ENCODE measurements at regions not wholly inside any gene's neighbourhood (a gene's known extent, or its start where the extent isn't known, plus 50 kb on each side); places are given as distances from the start of the nearest gene placed in this dataset.

- H3K4me1 ChIP-seq (ENCODE audit: insufficient read depth, low read length), result peaks cover 9% of the 10 kb centered on the region
- peaks cover 32% of the 10 kb centered on the region for H3K4me1 Mint-ChIP-seq (ENCODE audit: low read depth)
- H3K4me3 ChIP-seq (ENCODE audit: low read length), result no peak overlapping the region
- DNase-seq (peak; percentile 17 to 76 (median 38)), ATAC-seq (ENCODE audit: poor library complexity) (peak; percentile 61)
- no peak overlapping the region for H3K4me3 Mint-ChIP-seq
- no peaks in the 10 kb centered on the region for H3K9me3 ChIP-seq (ENCODE audit: control insufficient read depth in 1 of 2, insufficient read depth in 1 of 2, low read length in 2 of 2)
- no peaks in the 10 kb centered on the region for H3K27me3 ChIP-seq (ENCODE audit: control insufficient read depth in 1 of 2, insufficient read depth in 2 of 2, low read length in 2 of 2)
- no peaks in the 10 kb centered on the region for H3K9me3 Mint-ChIP-seq
- CTCF ChIA-PET, result interaction anchor here (0.6 to 1.9 kb wide), 9 partner anchors 9 to 924 kb away, joined by 3 to 11 read pairs (median 4); partner anchors contain the start of genes H2AZ1 and TRMT10A
- no peaks in the 10 kb centered on the region for H3K36me3 Mint-ChIP-seq (ENCODE audit: low read depth)
- TF ChIP-seq CTCF (IDR thresholded peaks at IDR 0.05), result peak; percentile 76
- H3K27me3 Mint-ChIP-seq, result no peaks in the 10 kb centered on the region
- intact Hi-C loops (cut with DNase I, micrococcal nuclease), result loop anchor here in 1 of 2 experiments (10.0 kb wide), 3 partner anchors 141 to 531 kb away; partner anchors contain the start of genes H2AZ1, LAMTOR3 and TRMT10A
- H3K27ac ChIP-seq (ENCODE audit: low read depth in 1 of 2, low read length in 2 of 2), result no peak overlapping the region
- H3K36me3 ChIP-seq (ENCODE audit: insufficient read depth, low read length), result no peaks in the 10 kb centered on the region
- H3K27ac Mint-ChIP-seq, result peak overlapping the region; percentile 92
- POLR2A ChIA-PET, result no interaction called here
Measured at GRCh38 chr4:100095729-100096595, 94.3 kb downstream of the DDIT4L start.

- no peaks in the 10 kb centered on the region for H3K9me3 ChIP-seq (ENCODE audit: control insufficient read depth in 1 of 2, insufficient read depth in 1 of 2, low read length in 2 of 2)
- Mint-ChIP-seq H3K36me3 (ENCODE audit: low read depth) (no peaks in the 10 kb centered on the region), H3K9me3 (no peaks in the 10 kb centered on the region), H3K27ac (peak overlapping the region; percentile 92), H3K27me3 (no peaks in the 10 kb centered on the region), H3K4me3 (no peak overlapping the region), H3K4me1 (ENCODE audit: low read depth) (peaks cover 30% of the 10 kb centered on the region)
- intact Hi-C loops (cut with DNase I, micrococcal nuclease), result loop anchor here (2.0 to 10.0 kb wide), 5 partner anchors 138 to 1639 kb away; partner anchors contain the start of genes H2AZ1 (in 1 of the 2), LAMTOR3 (in 1 of the 2) and TRMT10A (in 1 of the 2)
- DNase-seq, result peak; percentile 70 to 96 (median 81)
- no peaks in the 10 kb centered on the region for H3K27me3 ChIP-seq (ENCODE audit: control insufficient read depth in 1 of 2, insufficient read depth in 2 of 2, low read length in 2 of 2)
- H3K4me3 ChIP-seq (ENCODE audit: low read length), result no peak overlapping the region
- H3K27ac ChIP-seq (ENCODE audit: low read depth in 1 of 2, low read length in 2 of 2), result no peak overlapping the region
- H3K4me1 ChIP-seq (ENCODE audit: insufficient read depth, low read length), result peaks cover 7% of the 10 kb centered on the region
- no peaks in the 10 kb centered on the region for H3K36me3 ChIP-seq (ENCODE audit: insufficient read depth, low read length)
- CTCF ChIA-PET, result interaction anchor here (0.6 to 1.8 kb wide), 14 partner anchors 9 to 1235 kb away, joined by 3 to 7 read pairs (median 4); no protein-coding TSS in a partner anchor
- ATAC-seq (ENCODE audit: poor library complexity), result peak; percentile 99
- POLR2A ChIA-PET, result interaction anchor here (0.6 to 1.9 kb wide), 9 partner anchors 10 to 1638 kb away, joined by 3 to 11 read pairs (median 7); partner anchors contain the start of genes DNAJB14, H2AZ1 and TRMT10A
- TF ChIP-seq CTCF (IDR thresholded peaks at IDR 0.05), result peak; percentile 78
Measured at GRCh38 chr4:100093091-100093866, 97.0 kb downstream of the DDIT4L start.

- ChIA-PET POLR2A (no interaction called here), CTCF (interaction anchor here (0.5 kb wide), 1 partner anchor 1067 kb away, joined by 3 read pairs; no protein-coding TSS in a partner anchor)
- Mint-ChIP-seq H3K9me3 (no peaks in the 10 kb centered on the region), H3K27ac (no peak overlapping the region), H3K27me3 (no peaks in the 10 kb centered on the region), H3K4me3 (no peak overlapping the region), H3K4me1 (ENCODE audit: low read depth) (no peaks in the 10 kb centered on the region), H3K36me3 (ENCODE audit: low read depth) (no peaks in the 10 kb centered on the region)
- no peak for DNase-seq
- H3K4me1 ChIP-seq (ENCODE audit: insufficient read depth, low read length), result no peaks in the 10 kb centered on the region
- intact Hi-C loops (cut with DNase I, micrococcal nuclease), result loop anchor here in 1 of 2 experiments (5.0 kb wide), 1 partner anchor 1270 kb away; no protein-coding TSS in a partner anchor
- no peak for TF ChIP-seq CTCF (IDR thresholded peaks at IDR 0.05)
- H3K9me3 ChIP-seq (ENCODE audit: control insufficient read depth in 1 of 2, insufficient read depth in 1 of 2, low read length in 2 of 2), result no peaks in the 10 kb centered on the region
- H3K36me3 ChIP-seq (ENCODE audit: insufficient read depth, low read length), result no peaks in the 10 kb centered on the region
- H3K4me3 ChIP-seq (ENCODE audit: low read length), result no peak overlapping the region
- no peak overlapping the region for H3K27ac ChIP-seq (ENCODE audit: low read depth in 1 of 2, low read length in 2 of 2)
- no peak for ATAC-seq (ENCODE audit: poor library complexity)
- no peaks in the 10 kb centered on the region for H3K27me3 ChIP-seq (ENCODE audit: control insufficient read depth in 1 of 2, insufficient read depth in 2 of 2, low read length in 2 of 2)
Measured at GRCh38 chr4:100087743-100088142, 102.5 kb downstream of the DDIT4L start.
